ENCODE measurements at regions not wholly inside any gene's neighbourhood (a gene's known extent, or its start where the extent isn't known, plus 50 kb on each side); places are given as distances from the start of the nearest gene placed in this dataset.

DNA sequence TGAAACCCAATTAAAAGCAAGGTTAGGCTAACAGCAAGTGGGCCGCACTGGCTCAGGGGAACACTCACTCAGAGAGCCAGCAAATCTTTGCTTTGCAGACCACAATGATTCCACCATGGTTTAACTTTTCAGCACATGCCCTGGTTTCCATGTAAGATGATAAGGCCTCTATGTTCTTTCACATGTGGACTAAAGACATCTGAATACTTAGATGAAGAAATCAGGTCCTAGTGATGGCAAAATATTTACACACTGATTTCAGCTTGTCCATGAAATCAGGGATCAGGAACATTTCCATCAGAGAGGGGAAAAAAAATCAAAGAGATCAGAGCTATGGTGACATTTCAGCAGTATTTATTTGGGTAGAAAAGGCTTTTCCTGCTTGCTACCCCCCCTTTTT is 258.2 kb upstream of the IRX5 start:
- no peak for DNase-seq

DNA sequence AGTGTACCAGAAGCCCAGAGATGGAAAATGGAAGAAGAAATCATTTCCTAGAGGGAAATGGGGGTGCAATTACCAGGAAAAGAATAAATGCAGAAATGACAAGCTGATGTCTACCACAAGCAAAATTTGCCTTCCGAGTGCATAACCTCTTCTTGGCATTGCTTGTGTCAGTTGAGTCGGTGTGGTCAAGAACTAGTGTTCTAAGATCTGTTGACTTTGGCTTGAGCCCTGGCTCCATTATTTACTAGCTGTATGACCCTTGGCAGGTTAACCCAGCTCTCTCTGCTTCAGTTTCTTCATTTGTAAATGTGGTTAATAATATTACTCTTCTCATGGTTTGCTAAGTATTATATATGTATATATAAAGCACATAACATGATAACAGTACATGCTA is 273.0 kb upstream of the IRX5 start:
- DNase-seq, result no peak

DNA sequence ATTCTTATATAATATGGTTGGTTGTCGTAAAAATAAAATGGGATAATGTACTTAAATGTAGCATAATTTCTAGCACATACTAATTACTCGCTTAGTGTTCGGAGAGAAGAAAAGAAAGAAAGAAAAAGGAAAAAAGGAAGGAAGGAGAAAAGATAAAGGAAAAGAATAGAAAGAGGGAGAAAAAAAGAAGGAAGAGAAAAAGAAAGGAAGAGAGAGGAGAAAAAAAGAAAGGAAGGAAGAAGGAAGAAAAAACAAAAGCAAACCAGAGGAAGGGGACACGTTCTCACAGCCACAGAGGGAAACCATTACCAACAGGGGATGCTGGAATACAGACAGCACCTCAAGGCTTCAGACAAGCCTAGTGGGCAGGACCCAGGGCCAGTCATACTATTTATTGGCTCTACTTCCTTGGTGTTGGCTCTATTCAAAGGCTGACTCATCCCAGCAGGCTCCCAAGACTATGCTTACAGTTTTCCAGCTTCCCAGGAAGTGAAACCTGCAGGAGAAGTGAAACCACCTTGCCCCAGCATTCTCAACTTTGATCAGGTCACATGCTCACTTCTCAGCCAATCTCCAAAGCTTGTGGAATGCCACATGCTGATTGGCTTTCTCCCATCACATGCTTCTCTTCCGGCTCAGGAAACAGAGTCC is 273.5 kb upstream of the IRX5 start:
- peak; percentile 2 to 28 (median 21) for DNase-seq

DNA sequence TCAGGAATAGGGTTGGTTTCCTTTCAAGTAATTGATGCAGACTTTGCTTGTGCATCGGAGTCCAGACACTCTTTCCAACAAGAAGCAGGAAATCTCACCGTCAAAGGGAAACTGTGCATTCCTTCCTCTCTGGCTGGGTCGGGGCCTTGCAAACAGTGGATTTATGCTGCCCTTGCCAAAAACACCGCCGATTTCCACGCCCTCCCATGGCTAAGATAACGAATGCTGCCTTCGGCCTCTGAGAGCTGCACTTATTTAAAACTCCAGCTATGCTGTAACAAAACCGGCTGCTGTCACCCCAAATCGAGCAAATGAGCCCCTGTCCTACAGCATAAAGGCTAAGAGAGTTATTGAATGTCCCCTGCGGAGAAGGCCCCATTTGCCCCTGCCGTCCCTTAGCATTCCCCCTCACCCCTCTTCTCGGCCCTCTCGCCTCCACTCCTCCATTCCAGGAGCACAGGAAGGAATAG is 275.5 kb upstream of the IRX5 start:
- no peak for DNase-seq

DNA sequence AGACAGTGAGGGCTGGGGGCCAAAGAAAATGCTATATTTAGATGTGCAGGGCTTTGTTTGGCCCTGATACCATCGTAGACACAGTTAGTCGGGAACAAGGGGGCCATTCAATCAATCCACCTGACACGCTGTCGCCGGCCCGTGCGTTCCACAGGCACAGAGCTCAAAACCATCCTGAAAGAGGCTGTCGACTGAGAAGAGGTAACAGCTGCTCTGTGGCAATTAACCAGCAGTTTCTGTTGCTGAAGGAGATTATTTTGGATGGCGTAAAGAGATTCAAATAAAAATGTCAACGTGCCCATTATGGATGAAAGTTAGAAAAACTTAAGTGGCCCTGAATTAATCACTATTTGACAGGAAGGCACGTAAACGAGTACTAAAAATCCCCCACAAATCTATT is 276.2 kb upstream of the IRX5 start:
- no peak for DNase-seq

DNA sequence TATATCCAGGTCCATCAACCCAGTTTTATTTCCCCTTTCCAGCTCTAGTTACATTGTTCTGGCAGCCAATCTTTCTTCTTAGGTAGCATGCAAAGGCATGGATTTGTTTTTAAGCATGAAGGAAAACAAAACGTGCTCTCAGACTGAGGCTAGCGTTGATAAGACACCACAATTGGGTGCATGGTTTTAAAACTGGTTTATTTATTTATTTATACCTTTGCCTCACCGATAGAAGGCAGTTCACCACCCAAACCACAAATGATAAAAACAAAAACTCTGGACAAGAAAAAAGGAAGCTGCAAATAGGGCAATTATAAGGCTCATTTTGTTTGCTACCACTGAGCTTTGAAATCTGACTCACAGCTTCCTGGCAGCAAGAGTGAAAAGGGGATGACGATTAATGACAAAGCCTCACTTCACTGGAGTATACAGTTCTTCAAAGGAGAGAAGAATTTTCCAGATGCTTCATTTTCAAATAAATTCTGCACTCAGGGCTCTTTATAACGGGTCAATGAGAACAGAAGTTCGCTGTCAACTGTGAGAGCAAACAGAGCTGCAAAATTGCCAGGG is 278.4 kb upstream of the IRX5 start:
- DNase-seq, result peak in 1 of 3 donors; percentile 5

DNA sequence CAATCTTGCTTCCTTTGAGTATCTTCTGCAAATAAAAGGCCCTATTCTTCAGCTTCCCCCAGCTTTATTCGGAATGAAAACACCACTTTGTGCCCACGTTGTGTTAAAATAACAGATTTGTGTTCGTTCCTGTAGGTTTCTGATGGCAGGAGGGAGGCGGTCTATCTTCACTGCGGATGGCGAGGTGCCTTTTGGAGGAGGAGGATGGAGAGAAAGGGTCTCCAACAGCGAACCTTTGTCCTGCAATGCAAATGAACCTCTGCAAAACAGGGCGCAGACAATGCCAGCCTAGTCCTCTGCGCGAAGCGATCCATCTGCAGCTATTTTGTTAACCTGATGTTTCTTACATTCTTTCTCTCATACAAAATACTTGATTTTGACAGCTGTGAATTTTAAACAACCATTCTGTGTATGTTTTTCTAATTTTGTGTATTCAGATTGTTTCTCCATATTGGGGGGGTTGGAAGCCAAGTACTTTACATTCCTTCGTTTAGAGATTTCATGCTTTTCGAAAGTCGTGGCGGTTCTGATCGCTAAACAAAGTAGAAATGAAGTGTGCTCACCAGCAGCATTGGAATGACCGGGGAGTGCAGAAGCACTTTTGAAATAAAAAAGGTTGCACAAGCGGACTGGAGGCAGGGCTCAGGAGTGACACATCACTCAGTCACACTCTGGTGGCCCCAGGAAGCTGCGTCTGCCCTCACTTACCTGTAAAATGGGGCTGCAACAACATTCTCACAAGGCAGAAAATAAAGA is 279.0 kb upstream of the IRX5 start:
- no peak for DNase-seq

DNA sequence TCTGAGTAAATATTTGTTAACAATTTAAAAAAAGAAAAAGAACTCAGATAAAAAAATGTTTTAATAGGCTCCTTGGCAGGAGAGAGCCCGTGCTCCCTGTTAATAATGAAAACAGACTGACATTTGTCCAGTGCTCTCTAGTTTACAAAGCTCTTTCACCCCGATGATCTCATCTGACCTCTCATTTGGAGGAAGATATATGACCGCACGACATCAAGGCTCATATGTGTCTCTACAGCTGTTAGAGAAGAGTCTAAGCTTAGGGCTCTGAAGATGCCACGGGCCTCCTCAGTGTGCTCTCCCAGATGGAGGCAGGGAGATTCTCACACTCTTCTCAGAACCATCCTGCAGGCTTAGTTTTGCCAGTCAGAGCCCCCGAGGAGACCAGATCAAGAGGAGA is 280.8 kb upstream of the IRX5 start:
- no peak for DNase-seq

DNA sequence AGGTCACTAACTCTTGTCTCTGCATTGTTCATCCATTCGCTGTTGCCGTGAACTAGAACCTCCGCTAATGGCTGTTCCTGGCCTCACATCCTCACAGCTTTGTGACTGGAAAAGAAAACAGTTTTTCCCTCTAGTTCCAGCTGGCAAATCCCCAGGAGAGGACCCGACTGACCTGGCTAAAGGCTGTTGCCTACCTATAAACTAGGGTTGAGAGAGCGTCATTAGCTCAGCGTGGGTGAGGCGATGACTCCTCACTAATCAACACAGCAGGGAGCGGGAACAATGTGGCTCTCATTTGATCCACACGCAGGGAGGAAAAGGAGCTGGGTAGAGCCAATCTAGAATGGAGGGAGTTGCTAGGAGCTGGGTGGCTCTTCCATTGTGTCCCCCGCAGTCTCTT is 282.1 kb upstream of the IRX5 start:
- DNase-seq, result no peak

DNA sequence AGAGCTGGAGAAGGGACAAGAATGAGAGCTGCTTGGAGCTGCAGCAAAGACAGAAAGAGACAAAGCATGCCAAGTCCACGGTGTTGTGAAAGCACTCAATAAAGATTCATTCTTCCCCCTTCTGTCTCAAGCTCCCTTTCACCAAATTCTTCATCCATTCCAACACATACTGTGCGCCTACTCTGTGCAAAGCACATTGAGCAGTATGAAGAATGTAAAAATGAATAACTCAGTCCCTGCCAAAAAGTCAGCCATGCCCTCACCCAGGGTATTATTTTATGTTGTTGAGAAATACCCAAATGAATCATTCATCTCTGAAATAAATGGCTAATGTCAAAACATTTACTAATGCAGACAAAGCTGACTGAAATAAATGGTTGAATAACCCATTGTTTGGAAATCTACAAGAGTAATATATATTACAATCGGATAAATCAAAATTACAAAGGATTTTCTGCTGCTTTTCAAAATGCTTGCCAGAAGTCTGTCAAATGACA is 282.9 kb upstream of the IRX5 start:
- DNase-seq, result no peak

DNA sequence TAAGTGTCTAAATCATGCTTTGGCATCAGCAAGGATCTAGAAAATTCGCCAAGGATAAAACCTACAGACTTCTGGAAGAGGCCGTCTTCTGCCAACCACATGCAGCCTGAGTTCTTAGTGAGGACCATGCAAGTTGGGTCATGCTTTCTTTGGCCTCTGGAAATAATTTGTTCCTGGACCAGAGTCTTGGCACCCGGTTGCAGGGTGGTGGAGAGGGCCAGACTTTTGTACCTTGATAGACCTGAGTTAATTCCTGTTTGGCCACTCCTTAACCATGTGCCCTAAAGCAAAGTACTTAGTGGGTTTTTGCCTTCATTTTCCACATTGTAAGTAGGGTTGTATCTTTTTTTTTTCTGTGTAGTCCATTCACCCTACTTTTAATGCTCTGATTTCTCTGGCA is 283.4 kb upstream of the IRX5 start:
- no peak for DNase-seq

DNA sequence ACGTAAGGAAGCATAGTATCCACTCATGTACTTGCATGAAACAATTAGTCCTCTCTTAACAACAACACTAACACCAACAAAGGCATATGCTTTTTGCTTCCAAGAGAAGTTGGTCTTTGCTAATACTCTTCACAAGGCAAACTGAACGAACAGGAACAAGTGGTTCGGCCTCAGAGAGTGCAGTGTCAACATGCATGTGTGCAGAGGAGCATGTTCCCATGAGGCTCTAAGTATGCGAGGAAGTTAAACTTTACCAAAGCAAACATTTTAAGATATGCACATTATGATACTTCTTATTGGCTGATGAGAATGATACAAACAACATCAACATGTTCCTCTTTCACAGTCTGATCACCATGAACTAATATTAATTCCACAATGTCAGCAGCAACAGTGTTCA is 285.3 kb upstream of the IRX5 start:
- DNase-seq, result no peak

DNA sequence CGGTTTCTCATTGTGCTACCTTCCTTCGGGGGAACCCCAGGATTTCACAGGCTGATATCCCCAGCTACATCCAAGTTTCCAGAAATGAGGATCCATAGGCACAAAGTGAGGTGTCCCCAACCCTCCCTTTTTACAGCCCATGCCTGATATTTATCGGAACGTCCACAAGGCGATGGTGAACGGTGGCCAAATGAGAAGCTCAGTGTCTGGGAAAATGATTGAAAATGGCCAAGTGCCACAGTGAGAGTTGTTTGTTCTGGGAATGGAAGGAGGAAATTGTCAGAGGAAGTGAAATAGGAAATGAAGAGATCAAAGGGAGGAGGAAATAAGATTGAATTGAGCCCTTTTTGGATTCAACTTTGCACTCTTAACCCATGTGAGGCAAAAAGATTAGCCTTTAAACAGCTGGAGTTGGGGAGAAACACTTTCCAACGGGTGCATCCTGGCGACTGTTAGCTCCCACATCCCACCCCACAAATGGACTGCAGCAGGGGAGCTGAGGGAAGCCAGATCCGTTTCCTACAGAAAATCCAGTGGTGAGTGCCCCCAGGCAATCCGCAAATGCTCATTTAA is 294.4 kb upstream of the IRX5 start:
- DNase-seq, result no peak

DNA sequence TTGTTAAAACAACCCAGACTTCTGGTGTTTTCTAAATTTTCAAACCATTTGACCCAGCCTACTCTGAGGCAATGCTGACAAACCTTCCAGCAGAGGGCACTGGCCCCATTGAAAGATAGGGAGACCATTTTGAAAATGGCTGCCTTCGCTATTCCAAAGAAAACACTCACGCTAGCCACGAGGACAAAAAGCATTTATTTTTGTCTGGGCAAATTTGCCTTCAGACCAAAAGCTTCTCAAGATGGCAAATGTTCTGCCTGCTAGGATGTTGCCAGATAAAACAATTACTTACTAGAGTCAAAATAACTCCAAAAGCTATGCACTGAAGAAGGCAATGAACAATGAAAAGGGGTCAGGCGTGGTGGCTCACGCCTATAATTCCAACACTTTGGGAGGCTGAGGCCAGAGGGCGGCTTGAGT is 296.7 kb upstream of the IRX5 start:
- peak; percentile 12 to 21 (median 16) for DNase-seq

DNA sequence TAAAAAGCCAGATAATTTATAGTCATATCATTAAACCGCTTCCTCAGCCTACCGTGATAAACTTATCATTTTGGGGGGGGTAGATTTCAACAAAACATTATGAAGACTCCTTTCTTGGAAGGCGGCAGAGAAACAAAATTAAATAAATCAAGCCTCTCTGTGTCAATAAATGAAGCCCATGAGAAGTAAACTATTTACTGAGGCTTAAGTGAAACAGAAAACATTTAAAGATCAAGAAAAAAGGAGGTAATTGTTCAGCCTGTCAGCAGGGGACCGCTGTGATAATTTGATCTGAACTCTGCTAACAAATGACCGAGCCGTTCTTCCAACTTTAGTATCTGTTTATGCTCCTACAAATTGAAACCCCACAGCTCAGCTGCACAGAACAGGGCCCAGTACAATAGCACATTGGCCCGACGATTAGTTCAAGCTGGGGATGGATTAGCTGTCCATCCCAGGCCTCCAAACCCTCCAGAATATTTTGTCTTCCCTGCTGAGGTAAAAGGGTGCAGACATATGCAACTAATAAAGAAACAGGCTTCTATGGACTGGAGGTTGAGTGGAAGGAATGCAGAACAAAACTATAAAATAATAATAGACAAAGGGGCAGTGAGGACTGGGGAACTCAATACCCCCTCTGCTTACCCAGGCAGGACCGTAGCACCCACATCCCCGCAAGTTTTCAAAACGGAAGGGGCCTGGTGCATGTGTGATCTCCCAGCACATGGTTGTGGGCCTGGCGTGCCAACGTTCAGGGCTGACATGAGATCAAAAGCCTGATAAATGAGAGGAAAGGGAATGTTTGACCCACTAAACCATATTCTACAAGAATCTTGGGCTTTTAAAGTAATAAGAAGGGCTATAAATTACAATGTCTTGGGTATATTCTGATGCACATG is 298.1 kb upstream of the IRX5 start:
- no peak for DNase-seq

DNA sequence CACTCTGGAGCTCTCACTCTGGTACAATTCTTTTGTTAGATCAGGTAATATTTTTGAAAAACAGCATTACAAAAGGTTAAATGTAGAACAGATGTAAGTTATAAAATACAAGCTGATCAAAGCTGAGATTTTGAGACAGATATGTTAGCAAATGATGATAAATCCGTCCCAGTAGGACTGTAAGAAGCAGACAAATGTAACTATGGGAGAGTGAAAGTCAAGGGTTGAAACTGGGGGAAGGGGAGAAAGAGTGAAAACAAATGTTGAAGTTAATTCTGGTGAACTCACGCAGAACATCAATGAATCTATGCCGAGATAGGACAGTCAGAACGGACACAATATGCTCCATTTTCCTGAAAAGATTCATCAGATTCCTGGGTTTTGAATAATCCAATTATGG is 298.9 kb upstream of the IRX5 start:
- DNase-seq, result no peak

DNA sequence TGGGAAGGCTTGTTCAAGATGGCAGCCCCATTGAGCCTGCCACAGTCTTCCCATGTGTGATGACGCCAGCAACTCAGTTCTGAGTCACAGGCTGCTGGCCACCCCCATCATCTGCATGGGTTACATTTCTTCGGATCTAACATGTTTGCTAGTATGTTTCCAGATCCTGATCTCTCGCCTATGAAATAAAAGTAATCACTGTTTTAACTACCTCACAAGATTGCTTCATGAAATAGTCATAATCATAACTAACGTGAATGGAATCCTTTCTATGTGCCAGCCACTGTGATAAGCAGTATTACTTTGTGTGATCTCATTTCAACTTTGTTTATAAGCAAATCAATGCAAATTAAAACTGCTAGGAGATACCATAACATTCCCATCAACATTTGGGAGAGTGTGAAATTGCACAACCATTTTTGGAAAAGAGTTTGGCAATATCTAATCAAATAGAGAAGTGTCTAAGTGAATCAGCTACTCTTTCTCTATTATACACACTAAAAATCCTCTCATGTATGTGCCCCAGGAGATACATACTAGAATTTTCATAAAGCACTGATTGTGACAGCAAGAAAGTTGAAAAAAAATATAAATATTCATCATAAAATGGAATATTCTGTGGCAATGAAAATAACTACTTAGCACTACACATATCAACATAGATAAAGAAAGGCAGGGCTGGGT is 300.2 kb upstream of the IRX5 start:
- no peak for DNase-seq

DNA sequence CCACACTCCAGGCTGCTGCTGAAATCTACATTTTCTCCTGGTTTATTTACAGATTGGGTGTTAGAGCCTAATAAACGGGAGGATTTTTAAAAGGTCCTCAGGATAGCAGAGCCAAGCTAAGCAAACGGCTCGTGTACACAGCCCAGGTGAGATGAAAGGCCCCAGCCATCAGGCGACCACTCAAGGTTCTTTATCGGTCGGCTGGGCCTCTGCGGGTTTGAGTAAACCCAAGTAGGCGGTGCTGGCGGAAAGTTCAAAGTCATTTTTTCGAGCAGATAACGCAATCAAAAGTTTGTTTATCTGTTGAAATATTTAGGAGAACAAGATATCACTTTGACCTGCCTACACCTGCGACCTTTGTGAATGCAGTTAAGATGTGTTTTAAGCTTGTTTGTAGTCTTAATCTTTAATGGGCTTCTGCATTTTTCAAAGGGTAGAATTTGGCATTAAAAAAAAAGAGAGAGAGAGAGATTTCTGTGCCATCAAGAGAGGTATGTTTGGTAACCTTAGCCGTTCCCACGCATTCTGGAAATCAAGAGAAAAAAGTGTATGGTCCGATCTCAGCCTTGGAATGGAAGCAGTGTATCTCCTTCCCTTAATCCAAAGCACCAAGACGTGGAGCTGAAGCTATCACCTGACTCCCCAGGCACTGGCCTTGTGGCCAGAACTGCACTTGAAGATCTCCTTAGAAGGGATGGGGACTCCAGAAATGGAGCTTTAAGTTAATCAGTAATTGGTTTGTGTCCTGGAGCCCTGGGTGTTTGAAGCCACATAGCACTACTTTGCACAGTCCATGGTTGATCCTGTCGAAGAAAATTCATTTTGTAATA is 301.7 kb upstream of the IRX5 start:
- no peak for DNase-seq

DNA sequence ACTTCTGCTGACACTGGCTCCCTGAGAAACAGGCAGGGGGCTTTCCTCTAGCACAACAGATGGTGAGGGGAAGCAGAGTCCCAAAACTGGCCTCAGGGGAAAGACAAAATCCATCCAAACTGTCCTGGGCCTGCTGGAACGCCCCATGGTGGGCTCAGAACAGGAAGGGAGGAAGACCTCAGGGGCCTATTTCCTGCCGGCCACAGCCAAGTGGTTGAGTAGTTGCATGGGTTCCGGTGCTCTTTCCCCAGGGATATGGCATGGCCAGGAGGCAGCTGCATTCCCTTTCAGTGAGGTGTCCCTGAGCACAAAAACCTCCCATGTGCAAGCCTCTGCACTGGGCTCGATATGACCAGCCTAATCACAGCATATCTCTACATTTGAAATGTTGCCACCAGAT is 303.0 kb upstream of the IRX5 start:
- DNase-seq, result no peak

DNA sequence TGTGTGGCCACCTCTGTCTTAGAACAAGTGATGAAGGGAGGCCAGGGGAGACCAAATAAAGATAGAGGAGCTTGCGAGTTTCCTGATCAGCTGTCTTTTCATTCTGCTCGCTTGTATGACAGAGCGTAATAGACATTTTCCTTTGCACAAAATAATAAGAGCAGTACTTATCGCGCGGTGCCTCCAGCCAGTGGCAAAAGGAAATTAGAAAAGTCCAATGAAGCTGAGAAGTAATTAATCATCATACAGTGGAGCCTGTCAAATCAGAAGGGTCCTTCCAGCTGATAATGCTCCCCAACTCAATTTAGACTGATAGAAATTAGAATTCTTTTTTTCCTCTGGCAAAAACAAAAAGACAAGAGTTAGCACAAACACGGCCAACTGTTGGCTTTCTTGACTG is 307.0 kb upstream of the IRX5 start:
- DNase-seq, result no peak

DNA sequence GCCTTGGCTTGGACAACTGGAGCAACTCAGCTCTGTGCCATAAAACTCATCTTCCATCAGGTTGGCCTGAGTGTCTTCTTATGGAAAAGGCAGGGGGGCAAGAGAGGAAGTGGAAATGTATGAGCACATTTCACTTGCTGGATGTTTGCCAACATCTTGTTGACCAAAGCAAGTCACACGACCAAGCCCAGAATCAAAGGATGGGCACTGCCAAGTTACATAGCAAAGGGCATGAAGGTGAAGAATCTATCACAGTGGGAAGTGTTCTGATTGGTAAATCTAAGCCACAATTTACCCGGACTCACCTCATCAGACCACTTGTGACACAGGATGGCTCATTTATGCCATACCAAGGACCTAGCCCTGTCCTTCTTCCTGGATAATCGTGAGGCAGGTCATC is 310.5 kb upstream of the IRX5 start:
- no peak for DNase-seq

Measured in suppressor macrophage treated with lipopolysaccharide for 1 hour (primary cell).